Transverse colon (tissue), 3 donors: ENCODE measurements at regions not wholly inside any gene's neighbourhood (a gene's known extent, or its start where the extent isn't known, plus 50 kb on each side); places are given as distances from the start of the nearest gene placed in this dataset.

Experiments
- EP300 ChIP-seq: sonication (generic); formaldehyde crosslinking; IDR thresholded peaks from one replicate; pipeline ENCODE4 v1.6.1; 2017; ENCODE audit warnings: antibody characterized with exemption, low read depth
- POLR2A ChIP-seq: fragments of 450-650 bp; IDR thresholded peaks from one replicate; pipeline ENCODE4 v1.6.1; 2016; ENCODE audit warnings: antibody characterized with exemption, mild to moderate bottlenecking, moderate library complexity
- TF ChIP-seq, protein P1 (sequence below), 5 experiments: fragments of 200-600 bp in 3 of 5; fragments of 450-650 bp in 2 of 5; sonication (generic) in 3 of 5; IDR thresholded peaks; 1 replicate in 2 of 5; 2 replicates in 3 of 5; pipeline ENCODE4 v1.5.1; 2016 to 2017; ENCODE audit warnings: antibody characterized with exemption in 5 of 5, inconsistent platforms in 3 of 5, mild to moderate bottlenecking in 2 of 5, moderate library complexity in 1 of 5

DNA sequence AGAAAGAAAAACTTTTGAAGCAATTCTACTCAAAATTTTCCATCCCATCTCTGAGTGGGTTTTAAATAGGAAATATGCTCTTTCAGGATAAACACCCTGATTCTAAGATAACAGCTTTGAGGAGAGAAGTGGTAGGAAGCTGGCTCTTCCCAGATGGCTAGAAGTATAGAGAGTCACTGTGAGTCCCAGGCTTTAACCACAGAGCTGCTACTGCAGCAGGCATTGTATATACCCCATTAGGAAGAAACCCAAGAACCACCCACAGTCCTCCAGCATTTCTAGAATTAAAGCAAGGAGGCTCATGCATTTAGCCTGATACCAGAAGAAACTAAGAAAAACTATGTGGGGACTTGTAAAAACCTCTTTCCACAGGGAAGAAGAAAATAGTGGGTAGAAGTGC is 1405.6 kb upstream of the TENM4 start:
- TF ChIP-seq POLR2A (no peak), EP300 (no peak)
- TF ChIP-seq, protein P1, sequence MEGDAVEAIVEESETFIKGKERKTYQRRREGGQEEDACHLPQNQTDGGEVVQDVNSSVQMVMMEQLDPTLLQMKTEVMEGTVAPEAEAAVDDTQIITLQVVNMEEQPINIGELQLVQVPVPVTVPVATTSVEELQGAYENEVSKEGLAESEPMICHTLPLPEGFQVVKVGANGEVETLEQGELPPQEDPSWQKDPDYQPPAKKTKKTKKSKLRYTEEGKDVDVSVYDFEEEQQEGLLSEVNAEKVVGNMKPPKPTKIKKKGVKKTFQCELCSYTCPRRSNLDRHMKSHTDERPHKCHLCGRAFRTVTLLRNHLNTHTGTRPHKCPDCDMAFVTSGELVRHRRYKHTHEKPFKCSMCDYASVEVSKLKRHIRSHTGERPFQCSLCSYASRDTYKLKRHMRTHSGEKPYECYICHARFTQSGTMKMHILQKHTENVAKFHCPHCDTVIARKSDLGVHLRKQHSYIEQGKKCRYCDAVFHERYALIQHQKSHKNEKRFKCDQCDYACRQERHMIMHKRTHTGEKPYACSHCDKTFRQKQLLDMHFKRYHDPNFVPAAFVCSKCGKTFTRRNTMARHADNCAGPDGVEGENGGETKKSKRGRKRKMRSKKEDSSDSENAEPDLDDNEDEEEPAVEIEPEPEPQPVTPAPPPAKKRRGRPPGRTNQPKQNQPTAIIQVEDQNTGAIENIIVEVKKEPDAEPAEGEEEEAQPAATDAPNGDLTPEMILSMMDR (IDR thresholded peaks at IDR 0.05) = no peak
